Stimulated activated CD4-positive, alpha-beta T cell treated with anti-CD3 and anti-CD28 coated beads, Interleukin-4, amount 100 ng/mL, for 24 hours (primary cell): ENCODE measurements at regions not wholly inside any gene's neighbourhood (a gene's known extent, or its start where the extent isn't known, plus 50 kb on each side); places are given as distances from the start of the nearest gene placed in this dataset.
"Not testable (repeated sequence)": the region's sequence is repeated elsewhere in the genome, so short reads cannot be mapped to it uniquely, and the experiment has no call there.

ENCODE experiments used
- DNase-seq: peaks from one replicate; pipeline ENCODE4 v3.0.0-alpha.2; 2020

DNA sequence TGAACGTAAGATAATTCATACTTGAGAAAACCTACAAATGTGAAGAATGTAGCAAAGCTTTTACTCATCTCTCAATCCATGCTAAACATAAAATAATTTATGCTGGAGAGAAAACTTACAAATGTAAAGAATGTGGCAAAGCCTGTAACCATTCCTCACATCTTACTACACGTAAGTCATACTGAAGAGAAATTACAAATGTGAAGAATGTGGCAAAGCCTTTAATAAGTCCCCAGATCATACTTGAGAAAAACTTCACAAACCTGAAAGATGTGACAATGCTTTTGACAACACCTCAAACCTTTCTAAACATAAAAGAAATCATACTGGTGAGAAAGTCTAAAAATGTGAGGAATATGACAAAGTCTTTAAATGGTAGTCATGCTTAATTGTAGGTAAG, 89.4 kb downstream of the ZNF675 start:
- DNase-seq: no peak

DNA sequence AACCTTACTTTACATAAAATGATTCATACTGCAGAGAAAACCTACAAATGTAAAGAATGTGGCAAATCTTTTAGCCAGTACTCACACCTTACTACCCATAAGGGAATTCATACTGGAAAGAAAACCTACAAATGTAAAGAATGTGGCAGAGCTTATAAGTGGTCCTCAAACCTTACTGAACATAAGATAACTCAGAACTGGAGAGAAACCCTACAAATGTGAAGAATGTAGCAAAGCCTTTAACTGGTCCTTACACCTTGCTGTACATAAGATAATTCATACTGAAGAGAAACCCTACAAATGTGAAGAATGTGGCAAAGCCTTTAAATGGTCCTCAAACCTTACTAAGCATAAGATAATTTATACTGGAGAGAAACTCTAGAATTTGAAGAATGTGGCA, 90.1 kb downstream of the ZNF675 start:
- DNase-seq: no peak

DNA sequence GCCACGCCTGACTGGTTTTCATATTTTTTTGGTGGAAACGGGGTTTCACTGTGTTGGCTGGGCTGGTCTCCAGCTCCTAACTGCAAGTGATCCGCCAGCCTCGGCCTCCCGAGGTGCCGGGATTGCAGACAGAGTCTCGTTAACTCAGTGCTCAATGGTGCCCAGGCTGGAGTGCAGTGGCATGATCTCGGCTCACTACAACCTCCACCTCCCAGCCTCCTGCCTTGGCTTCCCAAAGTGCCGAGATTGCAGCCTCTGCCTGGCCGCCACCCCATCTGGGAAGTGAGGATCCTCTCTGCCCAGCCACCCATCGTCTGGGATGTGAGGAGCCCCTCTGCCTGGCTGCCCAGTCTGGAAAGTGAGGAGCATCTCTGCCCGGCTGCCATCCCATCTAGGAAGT, 92.7 kb downstream of the ZNF675 start:
- DNase-seq: not testable (repeated sequence)

DNA sequence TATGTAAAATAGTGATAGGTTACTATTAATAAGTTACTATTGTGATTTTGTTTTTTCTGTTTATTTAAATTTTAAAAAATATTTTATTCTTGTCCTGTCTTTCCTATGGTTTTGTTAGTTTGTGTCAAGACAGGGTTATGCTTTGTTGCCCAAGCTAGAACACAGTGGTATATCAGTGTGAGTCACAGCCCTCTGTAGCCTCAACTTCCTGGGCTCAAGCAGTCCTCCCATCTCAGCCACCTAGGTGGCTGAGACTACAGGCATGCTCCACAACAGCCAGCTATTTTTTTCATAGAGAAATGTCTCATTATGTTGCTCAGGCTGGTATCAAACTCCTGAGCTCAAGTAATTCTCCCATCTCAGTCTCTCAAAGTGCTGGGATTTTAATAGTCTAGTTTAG, 99.5 kb downstream of the ZNF675 start:
- DNase-seq: no peak

DNA sequence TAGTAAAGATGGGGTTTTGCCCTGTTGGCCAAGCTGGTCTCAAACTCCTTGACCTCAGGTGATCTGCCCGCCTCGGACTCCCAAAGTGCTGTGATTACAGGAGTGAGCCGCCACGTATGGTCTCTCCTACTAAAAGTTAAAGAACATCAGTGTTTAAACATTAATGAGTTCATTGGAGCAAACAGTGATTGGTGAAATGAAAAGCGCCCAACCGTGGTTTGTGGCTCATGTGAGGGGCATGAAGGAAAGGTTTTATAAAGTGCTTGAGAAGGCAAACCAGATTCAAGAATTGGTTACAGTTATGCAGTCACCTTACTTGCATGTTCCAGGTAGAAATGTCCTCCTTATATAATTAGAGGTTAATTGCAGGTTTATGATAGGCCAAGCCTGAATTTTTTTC, 109.5 kb downstream of the ZNF675 start:
- DNase-seq: no peak

DNA sequence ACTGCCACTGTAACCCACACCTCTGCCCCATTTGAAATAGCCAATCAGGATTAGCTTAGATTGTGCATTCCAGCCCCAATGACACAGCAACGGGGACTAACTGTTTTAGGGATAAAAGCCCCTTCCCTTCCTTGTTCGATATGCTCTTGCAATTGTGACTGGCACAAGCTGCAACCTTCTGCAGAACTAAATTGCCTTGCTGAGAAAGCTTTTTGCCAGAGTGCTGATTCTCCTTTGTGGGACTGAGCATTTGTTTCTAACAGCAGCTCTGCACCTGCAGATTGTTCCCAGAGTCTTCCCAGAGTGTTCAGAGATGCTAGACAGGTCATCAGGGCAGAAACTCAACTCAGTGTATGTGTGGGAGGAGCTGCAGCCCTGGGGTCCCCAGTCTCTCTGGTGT, 115.8 kb downstream of the ZNF675 start:
- DNase-seq: no peak

DNA sequence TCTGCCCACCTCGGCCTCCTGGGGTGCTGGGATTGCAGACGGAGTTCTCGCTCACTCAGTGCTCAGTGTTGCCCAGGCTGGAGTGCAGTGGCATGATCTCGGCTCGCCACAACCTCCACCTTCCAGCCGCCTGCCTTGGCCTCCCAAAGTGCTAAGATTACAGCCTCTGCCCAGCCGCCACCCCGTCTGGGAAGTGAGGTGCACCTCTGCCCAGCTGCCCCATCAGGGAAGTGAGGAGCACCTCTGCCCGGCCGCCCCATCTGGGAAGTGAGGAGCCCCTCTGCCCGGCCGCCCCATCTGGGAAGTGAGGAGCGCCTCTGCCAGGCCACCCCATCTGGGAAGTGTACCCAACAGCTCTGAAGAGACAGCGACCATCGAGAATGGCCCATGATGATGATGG, 118.9 kb downstream of the ZNF675 start:
- not testable (repeated sequence) for DNase-seq

DNA sequence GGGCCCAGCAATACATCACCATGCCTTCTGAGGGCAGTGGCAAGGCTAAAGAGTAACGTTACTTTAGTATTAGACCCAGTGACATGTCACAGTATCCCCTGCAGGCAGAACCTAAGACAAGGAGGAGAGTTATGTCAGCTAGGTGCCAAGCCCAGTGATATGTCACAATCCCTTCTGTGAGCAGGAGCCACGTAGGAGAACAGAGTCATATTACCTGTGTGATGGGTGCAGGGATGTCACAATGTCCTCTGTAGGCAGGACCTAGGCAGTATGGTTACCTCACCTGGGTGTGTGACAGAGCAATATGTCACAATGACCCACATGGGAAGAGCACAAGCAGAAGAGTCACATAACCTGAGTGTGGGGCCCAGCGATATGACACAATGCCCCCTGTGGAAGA, 121.8 kb downstream of the ZNF675 start:
- no peak for DNase-seq

DNA sequence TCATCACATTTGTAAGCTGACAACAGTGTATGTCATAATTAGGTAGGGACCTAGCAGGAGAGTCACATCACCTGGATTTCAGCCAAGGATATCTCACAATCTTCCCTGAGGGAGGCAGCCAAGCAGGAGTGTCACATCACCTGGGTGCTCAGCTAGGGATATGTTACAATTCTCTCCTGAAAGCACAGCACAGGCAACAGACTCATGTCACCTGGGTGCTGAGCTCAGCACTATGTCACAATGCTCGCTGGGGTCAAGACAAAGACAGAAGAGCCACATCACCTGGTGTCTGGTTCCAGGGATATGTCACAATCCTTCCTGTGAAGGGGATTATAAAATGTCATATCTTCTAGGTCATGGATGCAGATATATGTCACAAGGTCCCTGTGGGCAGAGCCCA, 123.7 kb downstream of the ZNF675 start:
- DNase-seq: no peak

DNA sequence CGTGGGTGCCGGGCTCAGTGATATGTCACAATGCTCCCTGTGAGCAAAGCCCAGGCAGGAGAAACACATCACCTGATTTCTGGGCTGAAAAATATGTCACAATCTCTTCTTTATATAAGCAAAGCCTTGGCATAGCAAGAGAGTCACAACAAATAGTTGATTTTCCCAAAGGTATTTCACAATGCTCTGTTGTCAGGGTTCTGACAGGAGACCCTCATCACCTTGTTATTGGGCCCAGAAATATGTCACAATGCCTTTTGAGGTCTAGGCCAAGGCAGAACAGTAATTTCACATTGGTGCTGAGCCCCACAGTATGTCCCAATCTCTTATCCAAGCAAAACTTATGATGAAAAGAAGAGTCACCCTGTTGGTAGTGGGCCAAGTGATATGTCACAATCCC, 125.7 kb downstream of the ZNF675 start:
- DNase-seq: no peak

DNA sequence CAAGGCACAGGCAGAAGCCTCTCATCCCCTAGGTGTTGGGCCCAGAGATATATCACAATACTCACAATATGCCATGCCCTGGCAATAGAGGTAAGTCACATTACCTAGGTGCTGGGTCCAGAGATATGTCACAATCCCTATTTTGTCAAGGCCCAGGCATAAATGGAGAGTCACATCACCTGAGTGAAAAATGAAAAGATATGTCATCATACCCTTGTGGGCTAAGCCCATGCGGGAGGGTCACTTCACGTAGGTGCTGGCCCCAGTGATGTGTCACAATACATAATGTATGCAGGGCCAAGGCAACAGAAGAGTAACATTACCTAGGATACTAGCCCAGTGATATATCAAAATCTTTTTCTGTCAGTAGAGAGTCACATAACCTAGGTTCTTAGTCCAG, 127.0 kb downstream of the ZNF675 start:
- DNase-seq: no peak

DNA sequence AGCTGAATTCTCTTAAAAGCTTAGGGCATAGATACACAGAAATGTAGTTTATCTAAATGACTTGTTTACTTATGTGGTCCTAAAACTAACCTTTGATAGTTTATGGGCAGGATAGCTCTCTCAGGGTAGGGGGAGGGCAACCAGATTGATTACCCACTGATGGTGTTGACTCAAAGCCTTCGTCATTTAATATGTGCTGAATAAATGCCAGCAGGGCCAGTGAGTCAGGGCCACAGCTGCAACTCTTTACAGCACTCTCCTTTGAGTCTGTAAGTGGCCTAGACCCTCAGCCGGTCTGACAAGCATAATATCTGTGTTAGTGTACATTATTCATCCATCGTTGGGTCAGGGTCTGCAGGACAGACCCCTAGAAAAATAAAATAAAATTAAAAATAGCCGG, 128.5 kb downstream of the ZNF675 start:
- DNase-seq: no peak

DNA sequence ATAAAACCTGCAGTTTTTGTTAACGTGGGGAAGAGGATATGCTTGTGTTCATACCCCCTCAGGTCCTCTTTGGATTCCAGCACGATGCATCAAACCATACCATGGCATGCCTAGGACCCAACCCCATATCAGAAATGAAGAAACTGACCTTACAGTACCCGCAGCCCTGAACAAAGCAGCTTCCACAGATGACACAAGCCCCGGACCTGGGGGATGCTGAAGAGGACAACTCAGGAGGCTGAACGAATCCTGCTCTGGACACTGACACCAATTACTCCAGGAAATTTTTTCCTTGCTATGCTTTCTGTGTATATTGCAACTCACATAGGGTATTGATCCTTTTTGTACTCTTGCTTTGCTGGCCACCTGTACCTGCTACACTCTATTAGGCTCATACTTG, 129.6 kb downstream of the ZNF675 start:
- DNase-seq: no peak

DNA sequence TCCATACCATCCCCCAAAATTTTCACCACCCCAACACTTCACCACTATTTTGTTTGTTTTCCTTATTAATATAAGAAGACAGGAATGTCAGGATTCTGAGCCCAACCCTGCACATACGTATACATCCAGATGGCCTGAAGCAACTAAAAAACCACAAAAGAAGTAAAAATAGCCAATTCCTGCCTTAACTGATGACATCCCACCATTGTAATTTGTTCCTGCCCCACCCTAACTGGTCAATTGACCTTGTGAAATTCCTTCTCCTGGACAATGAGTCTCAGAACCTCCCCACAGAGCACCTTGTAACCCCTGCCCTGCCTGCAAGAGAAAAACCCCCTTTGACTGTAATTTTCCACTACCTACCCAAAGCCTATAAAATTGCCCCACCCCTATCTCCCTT, 132.5 kb downstream of the ZNF675 start:
- DNase-seq: no peak

DNA sequence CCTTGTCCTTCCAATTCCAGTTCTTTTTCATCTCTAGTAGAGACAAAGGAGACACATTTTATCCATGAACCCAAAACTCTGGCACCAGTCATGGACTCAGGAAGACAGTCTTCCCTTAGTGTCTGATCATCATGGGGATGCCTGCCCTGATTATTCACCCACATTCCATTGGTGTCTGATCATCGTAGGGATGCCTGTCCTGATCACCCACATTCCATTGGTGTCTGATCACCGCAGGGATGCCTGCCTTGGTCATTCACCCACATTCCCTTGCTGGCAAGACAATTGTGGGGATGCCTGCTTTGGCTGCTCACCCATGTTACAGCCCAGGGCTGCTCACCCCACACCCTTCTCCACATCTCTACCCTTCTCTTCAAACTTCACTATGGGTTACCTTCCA, 136.9 kb downstream of the ZNF675 start:
- DNase-seq: not testable (repeated sequence)

DNA sequence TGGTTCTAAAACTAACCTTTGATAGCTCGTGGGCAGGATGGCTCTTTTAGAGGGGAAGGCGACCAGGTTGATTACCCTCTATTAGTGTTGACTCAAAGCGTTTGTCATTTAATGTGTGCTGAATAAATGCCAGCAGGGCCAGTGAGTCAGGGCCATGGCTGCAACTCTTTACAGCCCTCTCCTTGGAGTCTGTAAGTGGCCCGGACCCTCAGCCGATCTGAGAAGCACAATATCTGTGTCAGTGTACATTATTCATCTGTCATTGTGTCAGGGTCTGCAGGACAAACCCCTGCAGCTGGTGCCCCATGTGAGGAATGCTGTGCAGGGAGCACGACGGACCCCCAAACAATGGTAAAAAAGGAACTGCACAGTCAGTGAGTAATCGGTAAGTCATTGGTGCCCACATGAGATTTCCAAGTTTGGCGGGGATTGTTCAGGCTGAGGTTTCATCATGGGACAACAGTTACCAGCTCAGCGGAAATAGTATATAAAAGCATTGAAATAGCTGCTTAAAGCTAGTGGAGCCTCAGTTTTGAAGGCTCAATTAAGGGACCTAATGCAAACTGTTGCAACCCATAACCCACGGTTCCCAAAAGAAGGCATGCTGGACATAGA, 139.1 kb downstream of the ZNF675 start:
- DNase-seq: no peak

DNA sequence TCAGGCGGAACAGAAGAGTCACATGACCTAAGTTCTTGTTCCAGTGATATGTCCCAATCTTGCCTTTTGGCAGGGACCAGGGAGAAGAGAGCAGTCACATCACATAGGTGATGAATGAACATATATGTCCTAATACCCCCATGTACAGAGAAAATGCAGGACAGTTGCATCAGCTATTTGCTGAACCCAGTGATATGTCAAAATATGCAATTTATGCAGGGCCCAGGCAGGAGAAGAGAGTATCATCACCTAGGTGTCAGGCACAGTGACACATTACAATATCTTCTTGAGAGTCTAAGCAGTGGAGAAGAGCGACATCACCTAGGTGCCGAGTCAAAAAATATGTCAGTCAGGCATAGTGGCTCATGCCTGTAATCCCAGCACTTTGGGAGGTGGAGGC, 139.9 kb downstream of the ZNF675 start:
- DNase-seq: no peak

DNA sequence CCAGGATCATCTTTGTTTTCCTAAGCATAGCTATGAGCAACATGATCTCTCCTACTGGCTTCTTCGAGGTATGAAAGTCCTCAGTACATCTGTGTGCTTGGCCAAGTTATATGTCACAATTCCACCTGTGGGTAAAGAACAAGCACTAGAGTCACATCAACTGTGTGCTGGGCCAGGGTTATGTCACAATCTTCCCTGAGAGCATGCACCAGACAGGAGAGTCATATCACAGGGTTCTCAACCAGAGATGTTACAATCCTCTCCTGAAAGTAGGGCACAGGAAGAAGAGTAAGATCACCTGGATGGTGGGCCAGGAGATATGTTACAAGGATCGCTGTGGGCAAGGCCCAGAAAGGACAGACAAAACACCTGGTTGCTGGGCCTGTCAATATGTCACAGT, 143.7 kb downstream of the ZNF675 start:
- no peak for DNase-seq

DNA sequence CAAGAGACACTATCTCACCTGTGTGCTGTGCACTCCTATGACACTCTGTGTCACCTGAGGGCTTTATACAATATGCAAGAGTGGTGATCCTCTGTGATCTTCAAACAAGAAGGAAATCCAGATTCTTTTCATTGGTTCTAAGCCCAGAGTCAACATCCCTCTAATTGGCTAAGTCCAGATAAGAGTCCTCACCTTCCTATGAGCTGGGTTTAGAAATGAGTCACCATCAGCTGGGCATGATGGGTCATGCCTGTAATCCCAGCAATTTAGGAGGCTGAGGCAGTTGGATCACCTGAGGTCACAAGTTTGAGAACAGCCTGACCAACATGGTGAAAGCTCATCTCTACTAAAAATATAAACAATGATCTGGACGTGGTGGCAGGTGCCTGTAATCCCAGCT, 144.4 kb downstream of the ZNF675 start:
- no peak for DNase-seq

DNA sequence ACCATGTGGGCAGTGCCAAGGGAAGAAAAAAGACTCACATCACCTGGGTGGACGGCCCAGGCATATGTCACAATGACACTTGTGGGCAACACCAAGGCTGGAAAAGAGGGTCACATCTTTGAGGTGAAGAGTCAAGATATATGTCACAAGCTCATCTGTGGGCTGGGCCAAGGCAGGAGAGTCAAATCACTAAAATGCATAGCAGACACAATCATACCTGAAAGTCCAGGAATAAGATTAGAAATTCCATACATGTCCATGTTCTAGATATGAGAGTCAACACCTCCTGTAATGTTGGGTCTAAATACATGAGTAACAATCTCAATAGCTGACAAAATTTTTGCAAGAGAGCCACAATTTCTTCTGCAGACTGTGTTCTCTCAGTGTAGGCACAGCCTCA, 145.0 kb downstream of the ZNF675 start:
- DNase-seq: no peak

DNA sequence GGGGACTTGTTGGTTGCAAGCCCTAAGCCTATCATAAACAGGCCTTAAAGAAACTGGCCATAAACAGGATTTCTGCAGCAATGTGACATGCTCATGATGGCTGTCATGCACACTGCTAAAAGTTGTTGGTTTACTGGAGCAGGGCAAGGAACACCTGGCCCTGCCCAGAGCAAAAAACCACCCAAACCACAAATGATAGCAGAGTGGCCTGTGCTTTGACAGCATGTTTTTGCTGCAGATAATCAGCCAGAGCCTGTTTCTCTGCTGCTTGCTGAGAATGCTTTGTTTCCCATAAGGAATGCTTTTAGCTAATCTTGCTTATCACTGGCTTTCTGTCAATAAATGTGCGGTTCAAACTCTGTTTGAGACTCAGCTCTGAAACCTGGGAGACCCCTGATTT, 144.9 kb upstream of the ZNF91 start:
- not testable (repeated sequence) for DNase-seq

DNA sequence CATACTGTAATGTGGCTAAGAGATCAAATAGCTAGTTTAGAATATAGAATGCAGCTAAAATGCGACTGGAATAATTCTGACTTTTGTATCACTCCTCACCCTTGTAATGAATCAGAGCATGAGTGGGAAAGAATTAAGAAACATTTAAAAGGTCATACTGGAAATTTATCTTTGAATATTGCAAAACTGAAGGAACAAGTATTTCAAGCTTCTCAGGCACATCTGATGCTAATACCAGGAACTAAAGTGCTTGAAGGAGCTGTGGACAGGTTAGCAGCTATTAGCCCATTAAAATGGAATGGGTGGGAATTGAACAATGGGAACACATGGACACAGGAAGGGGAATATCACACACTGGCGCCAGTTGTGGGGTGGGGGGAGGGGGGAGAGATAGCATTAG, 144.2 kb upstream of the ZNF91 start:
- no peak for DNase-seq

DNA sequence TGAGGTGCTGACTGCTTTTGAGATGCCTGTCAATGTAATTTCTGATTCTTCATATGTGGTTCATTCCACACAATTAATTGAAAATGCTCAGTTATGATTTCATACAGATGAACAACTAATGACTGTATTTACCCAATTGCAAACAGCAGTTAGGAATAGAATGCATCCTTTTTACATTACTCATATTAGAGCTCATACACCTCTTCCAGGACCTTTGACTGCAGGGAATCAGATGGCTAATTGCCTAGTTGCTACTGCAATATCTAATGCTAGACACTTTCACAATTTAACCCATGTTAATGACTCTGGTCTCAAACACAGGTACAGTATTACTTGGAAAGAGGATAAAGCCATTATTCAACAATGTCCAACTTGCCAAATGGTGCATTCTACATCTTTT, 141.9 kb upstream of the ZNF91 start:
- DNase-seq: not testable (repeated sequence)

DNA sequence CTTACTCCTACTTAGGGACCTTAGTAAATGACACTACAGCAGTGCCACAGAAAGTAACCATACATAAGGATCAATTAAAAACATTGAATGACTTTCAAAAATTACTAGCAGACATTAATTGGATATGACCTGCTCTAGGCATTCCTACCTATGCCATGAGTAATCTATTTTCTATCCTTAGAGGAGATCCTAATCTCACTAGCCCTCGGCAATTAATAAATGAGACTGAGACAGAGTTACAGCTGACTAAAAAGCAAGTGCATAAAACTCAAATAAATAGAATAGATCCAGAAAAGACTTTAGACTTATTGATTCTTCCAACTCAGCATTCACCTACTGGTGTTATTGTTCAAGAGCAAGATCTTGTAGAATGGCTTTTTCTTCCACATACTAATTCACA, 141.1 kb upstream of the ZNF91 start:
- not testable (repeated sequence) for DNase-seq

DNA sequence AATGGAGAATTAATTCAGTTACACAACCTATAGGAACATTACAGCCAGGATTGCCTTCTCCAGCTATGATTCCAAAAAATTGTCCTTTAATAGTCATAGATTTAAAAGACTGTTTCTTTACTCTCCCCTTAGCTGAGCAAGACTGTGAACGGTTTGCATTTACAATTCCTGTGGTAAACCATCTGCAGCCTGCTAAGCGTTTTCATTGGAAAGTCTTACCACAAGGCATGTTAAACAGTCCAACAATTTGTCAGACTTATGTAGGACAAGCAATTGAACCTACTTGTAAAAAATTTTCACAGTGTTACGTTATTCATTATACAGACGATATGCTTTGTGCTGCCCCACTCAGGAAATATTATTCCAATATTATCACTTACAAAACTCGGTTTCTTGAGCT, 140.6 kb upstream of the ZNF91 start:
- not testable (repeated sequence) for DNase-seq

DNA sequence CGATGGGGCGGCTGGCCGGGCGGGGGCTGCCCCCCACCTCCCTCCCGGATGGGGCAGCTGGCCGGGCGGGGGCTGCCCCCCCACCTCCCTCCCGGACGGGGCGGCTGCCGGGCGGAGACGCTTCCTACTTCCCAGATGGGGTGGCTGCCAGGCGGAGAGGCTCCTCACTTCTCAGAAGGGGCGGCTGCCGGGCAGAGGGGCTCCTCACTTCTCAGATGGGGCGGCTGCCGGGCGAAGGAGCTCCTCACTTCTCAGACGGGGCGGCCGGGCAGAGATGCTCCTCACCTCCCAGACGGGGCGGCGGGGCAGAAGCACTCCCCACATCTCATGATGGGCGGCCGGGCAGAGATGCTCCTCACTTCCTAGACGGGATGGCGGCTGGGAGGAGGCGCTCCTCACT, 138.2 kb upstream of the ZNF91 start:
- DNase-seq: not testable (repeated sequence)
